GM18870 (cell line): ENCODE measurements at regions not wholly inside any gene's neighbourhood (a gene's known extent, or its start where the extent isn't known, plus 50 kb on each side); places are given as distances from the start of the nearest gene placed in this dataset.
A peak's percentile ranks its signal among the peaks of the same experiment; 100 is the strongest.

Experiments used
- ATAC-seq: cut with Tn5 transposase; IDR thresholded peaks from one replicate; pipeline ENCODE4 v1.9.1; 2021; ENCODE audit warnings: moderate library complexity; ENCODE audit not compliant: unreplicated experiment

DNA sequence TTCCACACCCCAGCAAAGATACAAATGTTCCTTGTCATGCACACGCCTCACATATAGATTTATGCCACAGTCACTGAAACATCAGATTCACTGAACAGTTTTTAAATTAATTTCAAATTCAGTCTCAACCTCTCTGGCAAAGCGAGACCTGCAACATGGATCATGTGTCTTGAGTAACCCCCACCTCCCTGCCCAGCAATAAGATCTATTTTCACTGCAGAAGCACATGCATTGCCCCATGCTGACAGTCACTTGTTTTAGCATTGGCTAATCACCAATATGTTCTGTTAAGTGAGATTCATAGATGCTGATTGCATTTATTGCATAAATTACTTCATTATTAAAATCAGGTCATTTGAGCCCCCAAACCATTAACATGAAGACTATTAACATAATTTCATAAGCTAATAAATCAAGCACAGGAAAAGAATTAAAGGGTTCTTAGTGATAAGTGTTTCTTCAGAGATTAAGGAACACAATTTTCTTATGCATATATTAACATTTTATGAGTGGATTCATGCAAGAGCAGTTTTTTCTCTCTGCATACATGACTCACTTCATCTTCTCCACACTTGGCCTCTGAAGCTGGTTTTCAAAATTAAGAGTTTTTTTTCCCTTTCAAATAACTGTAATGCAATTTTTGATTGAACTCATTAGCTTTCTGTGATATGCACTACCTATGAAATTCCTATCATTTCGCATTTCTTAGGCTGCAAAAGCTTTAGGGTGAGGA is 173.2 kb upstream of the SOX4 start:
- no peak for ATAC-seq

DNA sequence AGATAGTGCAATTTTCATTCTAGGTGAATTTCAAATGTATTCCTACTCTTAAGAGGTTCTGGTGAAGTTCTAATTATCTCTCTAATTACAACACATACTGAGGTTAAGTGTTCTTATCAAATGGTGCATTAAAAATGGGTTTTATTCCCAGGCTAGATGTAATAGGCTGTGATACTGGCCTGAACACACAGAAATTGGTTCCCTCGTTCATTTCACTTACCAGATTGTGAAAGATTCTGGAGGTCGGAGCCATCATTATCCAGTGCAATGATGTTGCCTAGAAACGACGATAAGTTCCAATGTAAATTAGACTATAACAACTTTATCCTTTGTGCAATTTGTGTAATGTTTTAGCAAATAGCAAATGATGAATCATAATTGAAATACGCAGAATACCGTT is 172.6 kb upstream of the SOX4 start:
- no peak for ATAC-seq

DNA sequence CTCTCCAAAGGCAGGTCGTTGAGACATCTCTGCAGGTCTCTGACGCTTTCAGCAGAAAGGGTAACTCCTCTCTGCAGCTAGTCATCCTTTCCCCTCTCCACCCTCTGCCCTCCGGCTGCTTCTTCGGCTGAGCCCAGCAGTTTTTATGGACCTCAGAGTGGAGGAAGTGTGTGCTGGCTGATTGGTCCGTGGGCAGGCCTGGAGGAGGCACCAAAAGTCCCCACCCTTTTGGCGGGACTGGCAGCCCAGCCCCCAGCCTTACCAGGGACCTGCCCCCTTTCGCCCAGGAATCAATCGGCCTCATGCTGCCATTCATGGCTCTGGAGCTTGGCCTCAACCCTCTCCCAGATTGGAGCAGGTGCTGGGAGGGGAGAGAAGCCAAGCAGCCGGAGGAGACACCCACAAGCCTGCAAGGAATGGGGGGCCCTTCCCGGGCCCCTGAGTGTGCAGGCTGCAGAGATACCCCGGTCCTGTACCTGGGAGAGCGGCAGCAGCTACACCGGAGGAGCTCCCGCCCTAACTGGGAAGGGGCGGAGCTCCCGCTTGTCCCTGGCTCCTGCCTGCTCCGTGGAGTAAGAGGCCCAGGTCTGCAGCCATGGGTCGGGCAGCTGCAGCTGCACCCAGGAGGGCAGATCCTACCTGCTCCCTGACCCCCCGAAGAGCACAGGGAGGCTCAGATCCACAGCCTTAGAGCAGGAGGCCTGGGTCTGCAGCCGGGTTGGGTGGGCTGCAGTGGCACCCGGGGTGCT is 170.3 kb upstream of the SOX4 start:
- ATAC-seq = no peak

DNA sequence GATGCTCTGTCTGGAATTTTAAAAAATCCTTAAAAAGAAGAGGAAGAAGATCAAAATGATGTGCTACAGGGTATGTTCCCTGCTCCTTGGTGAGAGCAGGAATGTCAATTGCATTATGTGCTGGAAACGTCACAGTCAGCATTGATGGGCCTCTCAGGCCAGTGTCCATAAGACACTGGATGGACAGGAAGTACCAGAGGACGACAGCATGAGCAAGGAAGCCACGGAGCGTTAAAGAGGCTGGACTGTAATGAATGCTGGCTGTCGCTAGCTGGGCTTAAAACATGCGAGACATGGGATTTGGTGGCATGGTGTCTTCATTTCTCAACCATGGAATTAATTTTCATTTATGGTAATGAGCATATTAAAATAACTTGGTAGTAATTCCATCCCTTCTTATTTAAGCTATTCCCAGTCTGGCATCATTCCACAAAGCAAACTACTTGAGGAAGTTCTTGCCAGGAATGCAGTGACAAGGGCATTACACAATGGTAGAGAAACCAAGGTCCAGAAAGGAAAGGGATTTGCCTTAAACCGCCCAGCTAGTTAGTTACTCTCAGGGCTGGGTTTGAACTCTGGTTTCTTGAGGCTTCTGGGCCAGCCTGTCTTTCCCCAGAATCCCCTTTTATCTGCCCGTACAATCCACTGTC is 166.6 kb upstream of the SOX4 start:
- no peak for ATAC-seq

DNA sequence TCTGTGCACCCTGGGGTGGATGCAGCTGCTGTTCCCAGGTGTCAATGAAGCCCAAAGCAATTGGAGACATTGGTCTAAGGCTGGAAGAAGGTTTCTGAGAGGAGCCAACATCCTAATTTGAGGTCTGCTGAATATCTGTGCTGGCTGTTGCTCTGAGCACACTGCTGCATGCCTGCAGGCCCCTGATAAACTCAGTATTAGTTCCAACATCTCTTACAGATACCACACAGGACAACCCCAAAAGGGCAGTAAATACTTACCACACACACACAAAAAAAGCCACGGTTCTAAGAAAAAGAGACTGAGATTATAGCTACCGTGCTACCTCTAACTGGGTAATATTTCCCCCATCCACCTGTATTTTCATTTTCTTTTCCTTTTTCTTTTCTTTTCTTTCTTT is 164.3 kb upstream of the SOX4 start:
- no peak for ATAC-seq

DNA sequence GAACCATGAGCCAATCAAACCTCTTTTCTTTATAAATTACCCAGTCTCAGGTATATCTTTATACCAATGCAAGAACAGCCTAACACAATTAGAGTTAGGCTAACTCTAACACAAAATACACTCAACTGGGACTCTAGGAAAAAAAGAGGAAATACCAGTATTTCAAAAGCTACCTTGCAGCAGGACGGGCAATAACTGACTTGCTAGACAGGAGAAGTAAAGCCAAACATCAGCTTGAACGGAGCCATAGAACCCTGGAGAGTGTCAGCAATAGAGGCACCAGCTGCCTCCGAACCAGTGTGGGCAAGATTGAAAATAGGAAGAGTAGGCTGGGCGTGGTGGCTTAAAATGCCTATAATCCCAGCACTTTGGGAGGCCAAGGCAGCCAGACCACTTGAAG is 162.0 kb upstream of the SOX4 start:
- no peak for ATAC-seq

DNA sequence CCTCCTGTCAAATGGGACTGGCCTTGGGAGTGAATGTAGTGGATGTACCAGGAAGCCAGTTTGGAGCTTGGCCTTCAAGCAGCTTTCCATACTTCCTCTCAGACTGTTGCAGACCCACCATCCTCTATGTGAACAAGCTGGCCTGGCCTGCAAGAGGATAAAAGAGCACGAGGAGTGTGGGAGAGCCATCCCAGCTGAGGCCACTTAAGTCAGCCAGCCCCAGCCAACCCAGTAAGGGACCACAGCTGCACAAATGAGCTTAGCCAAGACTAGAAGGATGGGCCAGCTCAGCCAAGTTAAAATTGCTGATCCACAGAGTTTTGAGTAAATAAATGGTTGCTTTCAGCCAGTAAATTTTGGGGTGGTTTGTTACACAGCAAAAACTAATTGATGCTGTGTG is 156.9 kb upstream of the SOX4 start:
- no peak for ATAC-seq

DNA sequence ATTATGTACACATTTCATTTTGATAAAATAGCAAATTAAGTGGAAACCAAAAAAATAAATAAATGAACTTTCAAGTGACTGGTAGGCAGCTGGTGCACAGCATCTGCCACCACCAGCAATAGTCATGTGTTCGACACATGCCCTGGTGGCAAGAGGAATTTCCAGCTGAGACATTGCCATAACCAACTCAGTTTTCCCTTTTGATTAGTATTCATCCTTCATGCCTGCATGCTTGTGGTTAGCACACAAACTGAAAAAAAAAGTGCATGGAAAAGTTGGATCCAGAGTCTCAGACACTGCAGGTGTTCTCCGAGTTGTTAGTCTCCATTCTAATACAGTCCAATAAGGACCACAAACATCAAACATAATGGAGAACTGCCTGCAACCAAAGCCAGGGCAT is 156.0 kb upstream of the SOX4 start:
- ATAC-seq = no peak

DNA sequence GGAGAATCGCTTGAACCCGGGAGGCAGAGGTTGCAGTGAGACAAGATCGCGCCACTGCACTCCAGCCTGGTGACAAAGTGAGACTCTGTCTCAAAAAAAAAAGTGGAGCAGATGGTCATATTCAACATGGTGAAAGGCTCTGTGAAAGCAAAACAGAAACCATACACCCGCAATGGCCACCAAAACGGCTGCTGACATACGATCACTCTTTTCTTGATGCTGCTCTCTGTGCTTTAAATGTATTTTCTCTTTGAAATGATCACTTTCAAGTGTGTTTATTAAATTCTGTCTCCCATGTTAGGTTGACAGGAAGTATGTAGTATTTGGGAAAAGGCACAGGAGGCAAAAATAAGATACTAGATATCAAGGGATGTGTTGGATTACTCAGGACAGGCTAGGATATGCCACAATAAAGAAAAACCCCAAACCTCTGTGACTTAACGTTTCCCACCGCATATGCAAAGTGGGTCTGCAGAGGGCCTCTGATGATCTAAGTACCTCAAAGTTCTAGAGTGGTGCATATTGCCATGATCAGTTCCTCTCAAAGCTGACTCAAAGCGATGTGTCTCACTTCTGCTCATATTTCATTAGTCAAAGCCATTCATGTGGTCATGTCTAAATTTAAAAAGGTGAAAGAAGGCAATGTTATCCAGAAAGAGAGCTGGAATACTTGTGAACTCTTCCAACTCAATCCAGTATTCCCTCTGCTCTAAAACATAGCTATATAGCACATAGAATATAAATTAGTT is 155.1 kb upstream of the SOX4 start:
- ATAC-seq = peak; percentile 88

DNA sequence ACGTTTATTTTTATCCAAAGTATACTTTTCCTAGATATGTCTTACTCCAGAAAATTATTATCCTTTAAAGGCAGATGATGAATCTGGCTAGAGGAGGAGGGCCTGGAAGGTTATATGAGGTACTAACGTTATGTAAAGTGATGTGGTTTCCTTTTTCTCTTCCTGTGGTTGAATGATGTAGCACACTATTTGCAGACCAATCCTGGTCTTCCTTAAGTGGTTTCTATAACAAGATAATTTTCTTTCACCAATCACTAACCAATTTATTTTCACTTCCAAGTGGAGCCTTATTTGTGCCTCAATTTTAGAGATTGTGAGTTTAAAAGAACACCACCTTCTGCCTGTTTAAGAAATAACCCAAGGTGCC is 154.6 kb upstream of the SOX4 start:
- ATAC-seq = peak; percentile 70

DNA sequence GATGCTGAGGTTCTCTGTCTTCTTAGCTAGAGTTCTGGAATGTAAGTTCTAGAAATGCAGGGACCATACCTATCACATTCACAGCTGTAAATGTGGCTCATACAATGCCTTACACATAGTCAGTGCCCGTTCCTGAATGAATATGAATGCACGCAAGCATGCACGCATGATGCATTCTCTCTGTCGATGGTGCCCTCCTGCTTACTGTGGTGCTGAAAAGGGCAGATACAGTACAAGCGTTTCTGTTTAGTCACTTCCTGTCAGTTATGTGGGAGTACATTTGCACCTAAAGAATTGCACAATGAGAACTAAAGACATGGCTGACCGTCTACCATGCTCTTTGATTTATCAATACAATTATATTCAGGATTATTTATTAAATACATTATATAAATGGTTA is 152.2 kb upstream of the SOX4 start:
- ATAC-seq = no peak

DNA sequence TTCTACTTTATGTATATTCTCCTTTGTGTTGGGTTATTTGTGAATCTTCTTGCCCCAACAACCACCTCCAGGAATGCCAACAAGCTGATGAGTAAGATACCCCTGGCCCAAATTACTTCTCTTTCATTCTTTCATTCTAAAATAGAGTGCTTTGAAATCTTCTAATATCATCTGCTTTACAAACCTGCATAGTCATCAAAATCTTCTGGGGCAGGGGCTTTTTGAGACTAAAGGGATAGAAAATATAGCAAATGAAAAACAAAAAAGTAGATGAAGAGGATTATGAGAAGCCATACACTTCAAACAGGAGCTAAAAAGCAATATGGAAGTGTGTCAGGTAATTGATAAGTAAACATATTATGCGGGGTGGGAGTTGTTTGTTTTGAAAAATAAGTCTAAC is 150.7 kb upstream of the SOX4 start:
- ATAC-seq = no peak

DNA sequence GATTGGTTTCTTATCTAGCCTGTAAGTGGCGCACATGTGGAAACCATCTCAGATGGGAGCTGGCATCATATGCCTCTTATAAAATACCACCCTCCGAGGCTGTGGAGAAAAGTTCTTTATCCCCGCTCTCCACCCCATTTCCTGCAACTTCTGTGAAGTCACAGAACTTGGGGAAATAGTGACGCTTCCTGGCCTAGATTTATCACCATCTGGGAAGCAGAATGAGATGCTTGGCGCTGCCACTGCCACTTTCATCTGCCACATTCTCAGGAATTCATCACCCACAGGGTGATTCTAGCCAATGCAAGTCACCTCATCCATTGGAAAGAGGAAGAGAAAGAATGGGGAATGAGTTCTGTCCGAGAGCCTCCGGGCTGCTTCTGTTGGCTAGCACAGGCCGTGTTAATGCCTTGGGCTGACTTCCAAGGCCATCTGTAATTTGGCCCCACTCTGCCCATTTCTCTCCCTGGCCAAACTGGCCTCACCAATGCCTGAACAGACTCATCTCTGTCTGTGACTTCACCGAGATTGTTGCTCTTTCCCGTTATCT is 148.8 kb upstream of the SOX4 start:
- no peak for ATAC-seq

DNA sequence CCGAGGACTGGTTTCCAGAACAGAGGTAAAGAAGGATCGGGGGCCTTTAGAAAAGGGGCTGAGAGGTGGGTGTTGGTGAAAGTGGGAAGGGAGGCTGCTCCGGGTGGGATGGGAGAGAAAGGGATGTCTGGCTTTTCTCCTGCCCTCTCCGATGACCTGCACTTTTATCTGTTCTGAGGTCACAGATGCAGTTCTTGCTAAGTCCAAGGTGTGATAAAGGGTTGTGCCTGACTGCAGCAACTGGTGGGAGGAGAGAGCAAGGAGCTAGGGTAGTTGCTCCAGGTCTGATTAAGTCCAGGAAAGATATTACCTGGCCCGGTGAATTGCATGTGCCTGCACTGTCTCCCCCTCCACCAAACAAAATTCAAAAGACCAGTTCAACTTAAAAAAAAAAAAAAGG is 145.6 kb upstream of the SOX4 start:
- no peak for ATAC-seq

DNA sequence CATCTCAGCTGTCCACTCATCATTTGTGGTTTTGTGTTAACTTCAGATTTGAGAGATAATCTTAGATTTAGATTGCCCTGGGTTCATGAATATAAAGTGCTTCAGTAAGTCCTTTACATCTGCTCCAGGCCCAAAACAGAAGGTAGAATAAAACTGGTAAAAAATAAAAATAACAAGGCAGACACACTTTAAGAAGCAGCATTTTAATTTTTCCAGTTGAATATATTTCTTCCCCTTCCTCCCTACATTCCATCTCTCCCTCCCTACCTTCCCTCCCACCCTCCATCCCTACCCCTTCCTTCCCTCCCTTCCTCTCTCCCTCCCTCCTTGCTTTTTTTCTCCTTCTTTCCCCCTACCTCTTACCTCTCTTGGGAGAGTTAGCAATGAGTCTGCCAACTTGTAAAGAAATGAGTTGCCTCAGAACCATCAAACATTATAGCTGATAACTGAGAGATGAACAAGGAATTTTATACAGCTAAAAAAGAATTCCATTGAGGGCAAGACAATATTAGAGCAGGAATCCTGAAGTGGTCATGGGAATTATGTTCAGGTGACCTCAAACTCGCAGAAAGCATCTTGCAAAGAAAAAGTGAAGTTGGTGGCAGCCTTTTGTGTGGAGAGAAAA is 145.0 kb upstream of the SOX4 start:
- no peak for ATAC-seq

DNA sequence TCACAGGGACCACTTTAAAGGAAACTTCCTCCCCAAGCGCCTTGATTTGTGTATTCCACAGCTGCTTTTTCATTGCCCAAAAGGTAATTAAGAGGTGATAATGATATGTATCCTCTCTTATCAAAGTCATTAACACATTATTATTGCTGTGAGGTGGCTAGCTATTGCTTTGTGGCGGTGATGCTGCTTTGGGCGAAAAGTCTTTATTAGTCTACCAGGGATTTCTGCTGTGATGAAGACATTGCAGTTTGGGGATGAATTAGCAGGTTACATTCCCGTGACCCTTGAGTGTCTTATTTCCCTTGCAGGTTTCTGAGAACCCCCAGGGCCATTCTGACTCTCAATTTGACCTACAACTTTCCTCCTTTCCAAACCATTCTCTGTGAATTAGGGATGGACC is 143.4 kb upstream of the SOX4 start:
- no peak for ATAC-seq

DNA sequence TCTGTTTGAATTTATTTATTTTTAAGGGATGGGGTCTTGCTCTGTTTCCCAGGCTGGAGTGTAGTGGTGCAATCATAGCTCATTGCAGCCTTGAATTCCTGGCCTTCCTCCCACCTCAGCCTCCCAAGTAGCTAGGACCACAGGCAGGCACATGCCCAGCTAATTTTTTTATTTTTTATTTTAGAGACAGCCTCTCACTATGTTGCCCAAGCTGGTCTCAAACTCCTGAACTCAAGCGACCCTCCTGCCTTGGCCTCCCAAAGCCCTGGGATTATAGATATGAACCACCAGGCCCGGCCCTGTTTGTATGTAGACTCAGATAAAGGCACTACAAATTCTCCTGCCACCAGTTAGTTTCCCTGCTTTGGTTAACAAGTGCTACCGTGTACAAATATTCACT is 142.9 kb upstream of the SOX4 start:
- ATAC-seq = no peak

DNA sequence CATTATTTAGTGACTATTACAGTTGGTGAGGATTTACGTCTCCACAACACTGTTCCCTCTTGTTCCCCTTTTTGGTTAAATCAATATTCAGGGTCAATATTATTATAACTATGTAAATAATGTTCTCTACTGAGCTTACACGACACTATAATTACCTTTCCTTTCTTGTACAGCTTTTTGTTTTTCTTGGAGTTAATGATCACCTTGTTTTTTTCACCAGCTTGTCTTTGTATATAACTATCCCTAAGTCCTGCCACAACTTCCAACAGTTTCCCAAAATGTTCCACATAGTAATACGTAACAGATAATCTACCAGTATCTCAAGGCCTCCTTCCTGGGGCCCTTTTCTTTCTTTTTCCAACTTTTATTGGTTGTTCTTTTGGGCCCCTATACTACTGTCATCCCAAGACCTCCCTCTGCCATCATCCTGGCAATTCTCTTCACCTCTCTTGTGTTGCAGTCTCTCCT is 142.0 kb upstream of the SOX4 start:
- ATAC-seq = no peak

DNA sequence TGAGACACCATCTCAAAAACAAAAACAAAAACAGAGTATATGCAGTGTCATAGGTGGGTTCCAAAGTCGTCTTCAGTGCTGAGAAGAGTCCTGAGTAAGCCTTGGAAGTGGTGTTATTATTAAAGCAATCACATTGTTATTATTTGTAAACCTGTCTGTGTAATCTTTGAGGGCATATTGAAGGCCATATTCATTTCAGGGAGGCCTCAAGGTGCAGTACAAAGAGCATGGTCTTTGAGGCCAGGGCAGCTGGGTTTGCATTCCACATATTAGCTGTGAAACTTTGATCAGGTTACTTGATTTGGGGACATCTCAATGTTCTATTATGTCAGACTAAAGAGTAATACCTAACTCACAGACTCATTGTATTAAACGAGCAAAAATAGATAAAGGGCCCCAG is 139.3 kb upstream of the SOX4 start:
- no peak for ATAC-seq

DNA sequence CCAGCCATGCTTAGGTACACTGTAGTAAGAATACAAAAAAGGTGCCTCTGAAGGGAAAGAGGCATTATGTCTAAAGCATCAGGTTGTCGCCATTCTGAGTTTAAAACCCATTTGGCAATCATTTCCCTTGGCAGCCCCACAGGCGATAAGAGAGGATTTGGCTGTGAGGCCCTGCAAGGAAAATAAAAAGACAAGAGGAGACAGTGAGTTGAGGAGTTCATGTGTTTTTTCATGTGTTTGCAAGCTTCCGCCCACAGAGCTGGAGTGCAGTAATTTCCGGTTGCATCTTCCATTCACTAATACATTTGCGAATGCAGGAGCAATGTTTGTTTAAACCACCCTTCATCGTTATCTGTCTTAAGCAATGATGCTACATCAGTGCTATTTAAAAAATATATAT is 138.5 kb upstream of the SOX4 start:
- no peak for ATAC-seq

DNA sequence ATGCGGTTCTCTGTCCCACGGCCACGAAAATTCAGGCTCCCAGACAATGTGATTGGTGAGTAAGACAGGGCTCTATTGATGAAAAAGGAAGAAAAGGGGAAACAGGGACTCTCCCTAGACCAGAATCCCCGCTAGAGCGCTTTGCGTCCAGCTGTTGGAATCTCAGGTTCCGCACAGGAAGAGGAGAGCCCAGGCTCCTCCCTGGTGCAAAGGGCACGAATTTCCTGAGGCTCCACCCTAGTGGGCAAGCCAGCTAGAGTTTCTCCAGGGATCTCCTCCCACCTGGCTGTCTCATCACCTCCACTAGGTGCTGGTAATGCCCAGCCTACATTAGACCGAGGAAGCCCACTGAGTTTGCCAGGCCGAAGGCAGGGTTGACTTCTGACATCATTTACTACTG is 135.9 kb upstream of the SOX4 start:
- ATAC-seq = no peak
